ENCODE measurements at regions not wholly inside any gene's neighbourhood (a gene's known extent, or its start where the extent isn't known, plus 50 kb on each side); places are given as distances from the start of the nearest gene placed in this dataset.

- TF ChIP-seq CTCF (conservative IDR thresholded peaks at IDR 0.05) = no peak
- Mint-ChIP-seq H3K36me3 (peaks cover under 1% of the 10 kb centered on the region), H3K4me1 (ENCODE audit: unreplicated experiment) (no peaks in the 10 kb centered on the region), H3K27me3 (no peaks in the 10 kb centered on the region), H3K9me3 (no peaks in the 10 kb centered on the region), H3K4me3 (no peak overlapping the region), H3K27ac (no peak overlapping the region)
- DNase-seq (ENCODE audit: extremely low spot score, unreplicated experiment) = no peak
Observed at GRCh38 chr14:40280652-40281051, 848.4 kb upstream of the FBXO33 start.

GRCh38 chr14:40273417-40273816, 841.2 kb upstream of the FBXO33 start:
- Mint-ChIP-seq H3K36me3 (no peaks in the 10 kb centered on the region), H3K4me3 (no peak overlapping the region), H3K27me3 (no peaks in the 10 kb centered on the region), H3K4me1 (ENCODE audit: unreplicated experiment) (no peaks in the 10 kb centered on the region), H3K9me3 (no peaks in the 10 kb centered on the region), H3K27ac (no peak overlapping the region)
- no peak for TF ChIP-seq CTCF (conservative IDR thresholded peaks at IDR 0.05)
- no peak for DNase-seq (ENCODE audit: extremely low spot score, unreplicated experiment)

- no peak overlapping the region for H3K27ac Mint-ChIP-seq
Observed at GRCh38 chr14:40271480-40271879, 839.2 kb upstream of the FBXO33 start.

GRCh38 chr14:40269436-40269835, 837.2 kb upstream of the FBXO33 start:
- no peaks in the 10 kb centered on the region for H3K36me3 Mint-ChIP-seq
- H3K27me3 Mint-ChIP-seq = no peaks in the 10 kb centered on the region
- no peak overlapping the region for H3K27ac Mint-ChIP-seq
- no peak for DNase-seq (ENCODE audit: extremely low spot score, unreplicated experiment)
- H3K9me3 Mint-ChIP-seq = no peaks in the 10 kb centered on the region
- H3K4me3 Mint-ChIP-seq = no peak overlapping the region
- TF ChIP-seq CTCF (conservative IDR thresholded peaks at IDR 0.05) = no peak
- H3K4me1 Mint-ChIP-seq (ENCODE audit: unreplicated experiment) = no peaks in the 10 kb centered on the region

More at GRCh38 chr14:40271480-40271879, 839.2 kb upstream of the FBXO33 start:
- Mint-ChIP-seq H3K27me3 (no peaks in the 10 kb centered on the region), H3K4me3 (no peak overlapping the region), H3K9me3 (no peaks in the 10 kb centered on the region), H3K4me1 (ENCODE audit: unreplicated experiment) (no peaks in the 10 kb centered on the region), H3K36me3 (no peaks in the 10 kb centered on the region)
- DNase-seq (ENCODE audit: extremely low spot score, unreplicated experiment) = no peak
- no peak for TF ChIP-seq CTCF (conservative IDR thresholded peaks at IDR 0.05)

- Mint-ChIP-seq H3K4me3 (no peak overlapping the region), H3K9me3 (no peaks in the 10 kb centered on the region), H3K4me1 (ENCODE audit: unreplicated experiment) (no peaks in the 10 kb centered on the region), H3K27me3 (no peaks in the 10 kb centered on the region), H3K36me3 (no peaks in the 10 kb centered on the region), H3K27ac (no peak overlapping the region)
- DNase-seq (ENCODE audit: extremely low spot score, unreplicated experiment) = no peak
- TF ChIP-seq CTCF (conservative IDR thresholded peaks at IDR 0.05) = no peak
Observed at GRCh38 chr14:40268236-40268635, 836.0 kb upstream of the FBXO33 start.

- Mint-ChIP-seq H3K4me1 (ENCODE audit: unreplicated experiment) (no peaks in the 10 kb centered on the region), H3K27me3 (no peaks in the 10 kb centered on the region), H3K4me3 (no peak overlapping the region), H3K9me3 (no peaks in the 10 kb centered on the region), H3K27ac (no peak overlapping the region), H3K36me3 (no peaks in the 10 kb centered on the region)
- no peak for DNase-seq (ENCODE audit: extremely low spot score, unreplicated experiment)
- TF ChIP-seq CTCF (conservative IDR thresholded peaks at IDR 0.05) = no peak
Observed at GRCh38 chr14:40265096-40265495, 832.9 kb upstream of the FBXO33 start.

All from type B pancreatic cell (in vitro differentiated cells).